Gastroesophageal sphincter (tissue), 3 donors: ENCODE measurements at regions not wholly inside any gene's neighbourhood (a gene's known extent, or its start where the extent isn't known, plus 50 kb on each side); places are given as distances from the start of the nearest gene placed in this dataset.

ENCODE experiments used
- CTCF ChIP-seq, 4 experiments: fragments of 200-600 bp in 2 of 4; fragments of 450-650 bp in 2 of 4; sonication (generic) in 1 of 4; IDR thresholded peaks; one replicate each; pipeline ENCODE4 v1.5.1; 2017 to 2019; ENCODE audit warnings: antibody characterized with exemption in 4 of 4, mild to moderate bottlenecking in 2 of 4, moderate library complexity in 2 of 4
- EP300 ChIP-seq: sonication (generic); formaldehyde crosslinking; IDR thresholded peaks from one replicate; pipeline ENCODE4 v1.6.1; 2017; ENCODE audit warnings: antibody characterized with exemption, mild to moderate bottlenecking
- POLR2A ChIP-seq, 2 donors: fragments of 450-650 bp; IDR thresholded peaks; one replicate each; pipeline ENCODE4 v1.6.1; 2017; ENCODE audit warnings: antibody characterized with exemption in 2 of 2, mild to moderate bottlenecking in 2 of 2, moderate library complexity in 1 of 2

GRCh38 chr5:164207646-164208045, 702.2 kb downstream of the MAT2B start:
- TF ChIP-seq CTCF (IDR thresholded peaks at IDR 0.05) (no peak), POLR2A (IDR thresholded peaks at IDR 0.05) (no peak), EP300 (no peak)
